Activated CD8-positive, alpha-beta memory T cell treated with anti-CD3 and anti-CD28 coated beads for 48 hours (primary cell): ENCODE measurements at regions not wholly inside any gene's neighbourhood (a gene's known extent, or its start where the extent isn't known, plus 50 kb on each side); places are given as distances from the start of the nearest gene placed in this dataset.

Experiments
- DNase-seq, 3 experiments: peaks; one replicate each; pipeline ENCODE4 v3.0.0-alpha.2; 2020; ENCODE audit warnings: low read depth in 2 of 3, low spot score in 2 of 3

GRCh38 chr6:6836609-6837406 is 248.3 kb downstream of the LY86 start:
- DNase-seq: no peak

GRCh38 chr6:6837541-6838080 is 249.1 kb downstream of the LY86 start:
- no peak for DNase-seq

- no peak for DNase-seq
Observed at GRCh38 chr6:6840831-6841291, 252.3 kb downstream of the LY86 start.

- DNase-seq: no peak
Observed at GRCh38 chr6:6841571-6841970, 253.1 kb downstream of the LY86 start.

GRCh38 chr6:6842291-6842690 is 253.8 kb downstream of the LY86 start:
- no peak for DNase-seq

GRCh38 chr6:6843057-6843627 is 254.6 kb downstream of the LY86 start:
- no peak for DNase-seq

GRCh38 chr6:6843777-6844176 is 255.3 kb downstream of the LY86 start:
- no peak for DNase-seq

GRCh38 chr6:6844530-6844929 is 256.0 kb downstream of the LY86 start:
- no peak for DNase-seq

- DNase-seq: no peak
Observed at GRCh38 chr6:6845603-6846002, 257.1 kb downstream of the LY86 start.

- no peak for DNase-seq
Observed at GRCh38 chr6:6847591-6847990, 259.1 kb downstream of the LY86 start.

- no peak for DNase-seq
Observed at GRCh38 chr6:6851059-6851948, 256.5 kb upstream of the RREB1 start.

- DNase-seq: no peak
Observed at GRCh38 chr6:6851949-6852261, 255.9 kb upstream of the RREB1 start.

GRCh38 chr6:6856538-6857523 is 250.9 kb upstream of the RREB1 start:
- peak; percentile 24 to 43 (median 32) for DNase-seq

- DNase-seq: no peak
Observed at GRCh38 chr6:6857528-6857927, 250.2 kb upstream of the RREB1 start.

GRCh38 chr6:6858533-6858982 is 249.2 kb upstream of the RREB1 start:
- DNase-seq: no peak

GRCh38 chr6:6859105-6859504 is 248.7 kb upstream of the RREB1 start:
- DNase-seq: no peak

GRCh38 chr6:6859722-6860121 is 248.0 kb upstream of the RREB1 start:
- no peak for DNase-seq

GRCh38 chr6:6860863-6861262 is 246.9 kb upstream of the RREB1 start:
- DNase-seq: no peak

- no peak for DNase-seq
Observed at GRCh38 chr6:6861351-6861894, 246.3 kb upstream of the RREB1 start.

- no peak for DNase-seq
Observed at GRCh38 chr6:6861995-6862394, 245.8 kb upstream of the RREB1 start.
